ENCODE measurements at regions not wholly inside any gene's neighbourhood (a gene's known extent, or its start where the extent isn't known, plus 50 kb on each side); places are given as distances from the start of the nearest gene placed in this dataset.

DNA sequence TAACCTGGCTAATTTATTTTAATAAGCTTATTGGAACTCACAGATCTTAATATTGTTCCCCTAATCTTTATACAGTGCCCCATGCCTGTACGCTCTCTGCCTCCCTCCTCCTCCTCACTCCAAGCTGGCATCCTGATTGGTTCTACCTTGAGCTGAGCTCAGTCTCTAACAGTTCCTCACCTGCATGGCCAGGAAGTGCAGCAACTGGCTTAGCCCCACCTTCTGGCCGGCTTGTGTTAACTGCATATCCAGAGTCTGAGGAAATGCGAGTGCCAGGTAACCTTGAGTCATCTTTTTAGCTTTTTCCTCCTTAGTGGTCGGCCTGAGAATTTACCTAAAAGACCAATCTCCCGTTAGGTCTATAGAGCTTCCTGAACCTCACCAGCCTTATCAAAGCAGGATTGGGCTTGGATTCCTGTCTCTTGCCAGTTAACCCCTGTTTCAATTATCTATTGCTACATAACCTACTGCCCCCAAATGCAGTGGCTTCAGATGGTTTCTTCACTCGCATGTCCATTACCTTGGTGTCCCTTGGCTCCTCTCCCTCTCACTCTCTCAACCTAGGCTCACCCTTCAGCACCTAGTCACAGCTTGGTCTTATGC, 89.5 kb upstream of the STK39 start:
- POLR2A ChIA-PET (ENCODE audit: partially characterized antibody), result interaction anchor here (1.2 kb wide), 1 partner anchor 10 kb away, joined by 6 read pairs; no protein-coding TSS in a partner anchor
- no peaks in the 10 kb centered on the region for H4K20me1 ChIP-seq (replicated peaks in 1 of 2; ENCODE audit: control insufficient read depth in 1 of 2, insufficient read depth in 2 of 2, low read length in 2 of 2)
- no peaks in the 10 kb centered on the region for H3K27me3 ChIP-seq (replicated peaks in 1 of 4; ENCODE audit: control insufficient read depth in 3 of 4, extremely low read depth in 1 of 4, insufficient read depth in 3 of 4, low read length in 3 of 4)
- no peak overlapping the region for H3K56ac ChIP-seq (replicated peaks; ENCODE audit: insufficient read length, low read depth, low read length)
- H4K91ac ChIP-seq (replicated peaks; ENCODE audit: insufficient read length, low read length), result peak overlapping the region; percentile 13
- H3K79me2 ChIP-seq (ENCODE audit: control insufficient read depth in 1 of 2, insufficient read depth in 2 of 2, low read length in 2 of 2), result no peaks in the 10 kb centered on the region
- no peak overlapping the region for H4K5ac ChIP-seq (ENCODE audit: insufficient read length, low read depth, low read length)
- no peak overlapping the region for H2BK120ac ChIP-seq (replicated peaks; ENCODE audit: low read depth, low read length)
- FAIRE-seq, result peak; percentile 92
- H3K79me1 ChIP-seq (ENCODE audit: low read depth, low read length), result no peaks in the 10 kb centered on the region
- H3K4me3 ChIP-seq (ENCODE audit: extremely low read depth in 1 of 4, insufficient read depth in 2 of 4, low read depth in 3 of 4, low read length in 4 of 4), result no peak overlapping the region
- no peak overlapping the region for H3K9ac ChIP-seq (replicated peaks in 1 of 4; ENCODE audit: extremely low read depth in 1 of 4, low read depth in 3 of 4, low read length in 3 of 4)
- 0 out of 2 replicates have a peak overlapping the region, but pooled peaks have one; percentile 49 for H2AK5ac ChIP-seq (ENCODE audit: low read depth, low read length)
- CTCF ChIA-PET (ENCODE audit: partially characterized antibody), result interaction anchor here (0.5 to 2.9 kb wide), 26 partner anchors 9 to 873 kb away, joined by 3 to 36 read pairs (median 4); no protein-coding TSS in a partner anchor
- H3K4me2 ChIP-seq (ENCODE audit: insufficient read depth in 1 of 2, low read depth in 2 of 2, low read length in 2 of 2), result no peak overlapping the region
- peak; percentile 60 to 67 for DNase-seq (ENCODE audit: low read depth in 1 of 2, low spot score in 2 of 2)
- WGBS, 2 experiments (ENCODE audit: extremely low coverage in 1 of 2, insufficient coverage in 1 of 2, insufficient read length in 1 of 2, insufficient replicate concordance in 2 of 2, low coverage in 1 of 2, low lambda C conversion rate in 2 of 2, missing lambda C conversion rate in 1 of 2), result 70% methylated on average over 6 of the region's 6 CpGs; no CpG with 5 or more reads in 1 of the 2 experiments
- peak overlapping the region; percentile 56; the same call in 1 of the 2 replicates for H2BK12ac ChIP-seq (ENCODE audit: low read depth, low read length)
- no peaks in the 10 kb centered on the region for H3K9me3 ChIP-seq (ENCODE audit: insufficient read depth in 2 of 2, low read depth in 1 of 2, low read length in 1 of 2)
- H2BK15ac ChIP-seq (ENCODE audit: low read length), result peak overlapping the region; percentile 68
- no peak overlapping the region for H4K8ac ChIP-seq (ENCODE audit: extremely low read depth, insufficient read depth, low read length)
- no peak overlapping the region for H3K14ac ChIP-seq (ENCODE audit: insufficient read length)
- H2BK20ac ChIP-seq (ENCODE audit: low read length), result no peak overlapping the region
- H3K4ac ChIP-seq (replicated peaks; ENCODE audit: insufficient read length, low read depth, low read length), result no peak overlapping the region
- no peak overlapping the region for H3K18ac ChIP-seq (ENCODE audit: extremely low read depth, low read length)
- peak overlapping the region; percentile 17; the same call in 1 of the 2 replicates for H2BK5ac ChIP-seq (ENCODE audit: low read depth, low read length)
- H3K23ac ChIP-seq (ENCODE audit: insufficient read length), result no peak overlapping the region
- no peak overlapping the region for H3K27ac ChIP-seq (ENCODE audit: low read depth, low read length)
- H3K4me1 ChIP-seq (replicated peaks in 1 of 4; ENCODE audit: control insufficient read depth in 3 of 4, insufficient read depth in 4 of 4, low read length in 3 of 4), result peaks cover 0 to 18% (median 3%) of the 10 kb centered on the region in 4 experiments; a peak in 3 of 7 replicates
- H3K36me3 ChIP-seq (ENCODE audit: control insufficient read depth in 2 of 4, insufficient read depth in 4 of 4, low read length in 3 of 4), result no peaks in the 10 kb centered on the region
- no peaks in the 10 kb centered on the region for H3K23me2 ChIP-seq (ENCODE audit: low read depth, low read length)
- peak overlapping the region; percentile 81 for H2AFZ ChIP-seq (ENCODE audit: low read length)
- TF ChIP-seq TEAD4 (IDR thresholded peaks at IDR 0.05; ENCODE audit: low read depth, low read length) (0 out of 2 replicates have a peak, but pooled peaks have one; percentile 60), BACH1 (IDR thresholded peaks at IDR 0.05; ENCODE audit: low read length) (no peak)
